GM21576 (cell line): ENCODE measurements at regions not wholly inside any gene's neighbourhood (a gene's known extent, or its start where the extent isn't known, plus 50 kb on each side); places are given as distances from the start of the nearest gene placed in this dataset.

Experiments
- ATAC-seq: cut with Tn5 transposase; IDR thresholded peaks from one replicate; pipeline ENCODE4 v1.9.1; 2021; ENCODE audit warnings: mild to moderate bottlenecking, moderate library complexity; ENCODE audit not compliant: unreplicated experiment

DNA sequence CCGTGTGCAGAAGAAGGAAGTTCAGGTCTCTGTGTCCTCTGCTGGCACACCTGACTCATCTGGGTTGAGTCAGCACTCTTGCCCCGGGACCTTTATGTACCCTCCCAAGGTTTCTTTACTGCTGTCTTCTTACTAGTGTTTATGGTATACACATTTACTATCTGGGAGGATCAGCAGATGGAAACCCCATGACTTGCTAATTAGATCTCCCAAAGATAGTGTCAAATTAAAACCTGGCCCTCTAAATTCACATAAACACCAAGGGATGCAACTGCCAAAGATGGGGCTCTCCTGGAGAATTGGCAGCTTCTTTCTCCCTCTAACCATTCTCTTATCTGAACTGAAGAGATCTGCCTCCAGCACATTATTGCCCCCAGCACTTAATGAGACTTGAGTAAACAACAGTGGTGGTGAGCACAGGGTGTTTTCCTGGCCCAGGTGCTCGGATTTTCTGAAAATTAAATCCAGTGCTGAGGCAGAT is 718.1 kb upstream of the SOX9 start:
- ATAC-seq: no peak

DNA sequence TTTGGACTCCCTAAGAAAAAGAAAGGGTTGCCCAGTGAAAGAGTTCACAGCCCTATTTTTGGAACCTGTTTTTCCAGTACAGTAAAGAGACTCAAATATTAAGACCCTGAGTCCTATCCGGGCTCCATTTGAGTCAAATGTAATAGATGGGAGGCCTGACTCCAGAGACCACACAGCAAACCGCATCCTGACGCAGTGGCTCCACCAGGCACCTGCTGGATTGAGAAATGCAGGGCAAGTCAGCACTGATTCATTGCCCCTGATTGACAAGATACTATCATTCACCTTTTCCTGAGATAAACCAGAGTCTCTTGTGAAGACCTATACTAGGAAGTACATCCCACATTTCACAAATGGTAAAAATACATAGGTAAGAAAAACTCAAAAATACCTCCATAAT is 715.7 kb upstream of the SOX9 start:
- ATAC-seq: no peak

GRCh38 chr17:71407981-71408380 is 712.8 kb upstream of the SOX9 start:
- ATAC-seq: no peak

- no peak for ATAC-seq
Observed at GRCh38 chr17:71409137-71409536, 711.7 kb upstream of the SOX9 start.

DNA sequence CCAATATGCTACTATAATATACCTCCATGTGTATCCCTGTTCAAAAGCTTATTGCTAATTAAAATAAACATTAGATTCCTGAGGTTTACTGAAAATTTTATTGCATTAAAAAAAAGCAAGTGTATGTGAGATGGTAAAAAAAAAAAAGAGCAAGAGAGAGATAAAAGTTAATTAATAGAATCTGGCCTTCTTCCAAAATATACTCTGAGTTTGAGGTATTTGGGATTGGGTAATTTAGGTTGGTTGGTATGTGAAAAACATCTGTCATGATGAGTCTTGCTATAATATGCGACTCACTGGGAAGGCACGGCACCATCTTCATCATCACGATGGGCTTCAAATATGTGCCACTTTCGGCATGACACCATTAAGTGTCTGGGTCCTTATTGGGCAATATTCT is 711.1 kb upstream of the SOX9 start:
- ATAC-seq: no peak

GRCh38 chr17:71412803-71413202 is 708.0 kb upstream of the SOX9 start:
- ATAC-seq: no peak

DNA sequence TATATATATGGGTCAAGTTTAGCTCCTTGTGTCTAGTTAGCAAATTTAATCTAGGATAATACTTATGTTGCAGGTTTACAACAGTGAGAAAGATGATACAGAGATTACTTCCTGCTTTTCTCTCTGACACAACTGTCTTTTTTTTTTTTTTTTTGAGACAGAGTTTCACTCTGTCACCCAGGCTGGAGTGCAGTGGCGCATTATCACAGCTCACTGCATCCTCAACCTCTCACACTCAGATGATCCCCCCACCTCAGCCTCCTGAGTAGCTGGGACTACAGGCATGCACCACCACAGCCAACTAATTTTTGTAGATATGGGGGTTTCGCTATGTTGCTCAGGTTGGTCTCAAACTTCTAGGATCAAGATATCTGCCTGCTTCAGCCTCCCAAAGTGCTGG is 706.9 kb upstream of the SOX9 start:
- ATAC-seq: no peak

DNA sequence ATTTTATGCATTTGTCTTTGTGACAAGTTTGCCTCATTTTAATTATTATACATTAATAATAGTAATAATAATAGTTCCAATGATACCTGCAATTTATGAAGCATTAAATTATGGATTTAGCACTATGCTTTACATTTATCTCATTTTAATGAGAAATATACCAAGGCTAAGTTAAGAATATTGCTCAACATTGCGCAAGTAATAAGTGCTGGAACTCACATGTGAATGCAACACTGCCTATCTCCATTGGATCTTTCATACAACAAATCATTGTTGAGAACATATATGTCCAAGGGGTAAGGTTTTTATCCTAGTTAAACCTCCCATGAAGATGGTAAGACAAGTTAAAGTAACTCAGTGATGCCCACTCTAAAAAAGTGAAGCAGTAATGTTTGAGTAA is 703.7 kb upstream of the SOX9 start:
- ATAC-seq: no peak

GRCh38 chr17:71422968-71423367 is 697.9 kb upstream of the SOX9 start:
- no peak for ATAC-seq

- ATAC-seq: no peak
Observed at GRCh38 chr17:71423871-71424546, 696.8 kb upstream of the SOX9 start.

- no peak for ATAC-seq
Observed at GRCh38 chr17:71427801-71428200, 693.0 kb upstream of the SOX9 start.

DNA sequence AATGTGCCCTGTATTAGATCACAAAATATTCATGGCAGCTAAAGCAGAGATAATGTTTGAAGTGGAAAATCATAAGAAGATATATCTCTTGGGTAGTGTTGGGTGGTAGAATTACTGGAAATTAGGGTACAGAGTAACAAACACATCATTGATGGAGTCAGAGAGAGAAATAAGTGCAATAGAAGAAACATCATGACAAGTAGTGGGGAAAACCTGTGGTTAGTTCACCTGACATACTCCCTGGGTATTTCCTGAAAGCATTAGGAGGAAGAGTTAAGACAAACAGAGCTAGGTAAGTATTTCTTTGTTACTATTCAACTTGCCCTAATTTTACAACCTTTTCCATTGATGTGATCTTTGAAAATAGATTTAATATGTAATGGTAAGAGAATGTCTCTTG is 691.9 kb upstream of the SOX9 start:
- no peak for ATAC-seq

DNA sequence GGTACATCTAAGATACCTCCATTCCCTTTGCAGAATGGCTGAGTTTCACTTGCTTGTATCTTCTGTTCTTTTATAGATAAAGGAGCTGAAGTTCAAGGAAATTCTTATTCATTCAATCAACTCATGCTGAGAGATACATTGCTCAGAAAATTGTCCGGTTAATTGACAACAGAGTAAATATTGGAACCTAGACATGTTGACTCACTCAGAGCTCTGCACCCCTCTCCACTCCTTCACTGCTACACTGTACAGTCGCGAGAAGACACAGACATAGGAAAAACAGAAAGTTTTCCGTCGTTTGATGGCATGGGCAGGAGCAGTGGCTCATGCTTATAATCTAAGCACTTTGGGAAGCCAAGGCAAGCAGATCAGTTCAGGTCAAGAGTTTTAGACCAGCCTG is 690.5 kb upstream of the SOX9 start:
- no peak for ATAC-seq

DNA sequence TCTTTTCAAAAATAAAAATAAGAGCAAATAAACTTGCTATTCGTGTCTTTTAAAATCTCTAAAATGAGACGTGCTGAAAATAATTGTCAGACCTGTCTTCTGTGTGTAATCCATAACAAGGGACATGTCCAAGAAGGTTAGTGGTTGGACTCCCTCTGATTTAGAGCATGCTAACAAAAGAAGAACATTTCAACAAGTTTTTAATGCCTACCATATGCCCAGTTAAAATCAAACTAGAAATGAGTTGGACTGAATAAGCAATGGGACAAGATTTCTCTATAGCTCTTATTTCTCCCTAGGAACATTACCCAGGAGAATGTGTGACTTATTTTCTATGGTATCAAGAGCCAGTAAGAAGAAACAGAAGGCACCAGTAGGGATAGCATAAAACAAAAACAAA is 689.7 kb upstream of the SOX9 start:
- no peak for ATAC-seq

DNA sequence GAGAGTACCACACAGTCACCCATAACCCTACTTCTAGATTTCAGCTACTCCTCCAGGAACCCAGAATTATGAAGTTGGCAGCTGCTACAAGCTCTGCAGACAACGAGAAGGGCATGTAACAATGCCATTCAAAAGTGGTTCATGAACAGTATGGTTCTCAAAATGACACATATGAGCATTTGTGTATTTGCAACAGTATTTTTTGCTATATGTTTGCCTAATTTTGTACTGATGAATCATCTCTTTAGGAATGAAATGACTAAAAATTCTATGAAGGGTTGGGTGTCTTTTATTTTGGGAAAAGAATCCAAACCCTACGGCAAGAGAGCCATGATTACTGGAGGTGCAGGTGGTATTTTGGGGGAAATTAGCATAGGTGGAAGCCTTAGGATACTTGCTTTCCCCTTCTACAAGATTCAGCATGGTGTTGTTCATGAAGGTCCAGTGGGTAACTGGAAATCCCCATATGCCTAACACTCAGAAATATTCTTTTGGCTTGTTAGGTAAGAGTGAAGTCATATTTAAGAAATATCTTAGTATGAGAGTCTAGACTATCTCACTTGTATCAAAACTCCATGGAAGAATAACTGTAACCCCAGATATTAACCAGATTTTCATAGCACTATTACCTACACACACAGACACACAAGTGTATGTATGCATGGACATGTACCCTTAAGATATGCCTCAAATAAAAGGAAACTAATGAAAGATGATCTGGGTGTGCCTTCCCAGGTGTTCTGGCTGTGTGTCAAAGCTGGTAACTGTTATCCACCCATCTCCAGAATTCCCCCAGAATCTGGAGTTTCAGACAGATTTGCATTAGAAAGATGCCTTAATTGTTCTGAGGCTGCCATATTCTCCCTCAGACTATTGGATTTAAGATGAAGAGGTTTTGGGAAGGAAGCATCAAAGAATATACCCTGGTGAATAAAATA is 688.2 kb upstream of the SOX9 start:
- no peak for ATAC-seq

DNA sequence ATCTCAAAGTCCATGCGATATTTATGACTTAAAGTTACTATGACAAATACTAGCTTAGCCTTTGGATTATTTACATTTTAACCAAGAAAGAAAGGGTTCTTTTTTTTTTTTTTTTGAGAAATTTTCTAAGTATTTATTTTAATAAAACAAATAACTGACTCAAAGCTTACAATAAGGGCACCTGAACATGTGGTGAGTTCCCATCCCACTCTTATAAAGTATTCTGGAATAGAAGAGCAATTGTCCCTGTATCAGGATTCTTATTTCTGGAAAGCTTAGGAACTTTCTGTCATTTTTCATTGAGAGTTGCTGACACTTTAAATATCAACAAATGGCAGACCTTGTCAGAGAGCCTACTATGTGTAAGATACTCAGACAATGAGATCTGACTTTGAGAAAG is 686.1 kb upstream of the SOX9 start:
- ATAC-seq: no peak

GRCh38 chr17:71436479-71436878 is 684.3 kb upstream of the SOX9 start:
- ATAC-seq: no peak

DNA sequence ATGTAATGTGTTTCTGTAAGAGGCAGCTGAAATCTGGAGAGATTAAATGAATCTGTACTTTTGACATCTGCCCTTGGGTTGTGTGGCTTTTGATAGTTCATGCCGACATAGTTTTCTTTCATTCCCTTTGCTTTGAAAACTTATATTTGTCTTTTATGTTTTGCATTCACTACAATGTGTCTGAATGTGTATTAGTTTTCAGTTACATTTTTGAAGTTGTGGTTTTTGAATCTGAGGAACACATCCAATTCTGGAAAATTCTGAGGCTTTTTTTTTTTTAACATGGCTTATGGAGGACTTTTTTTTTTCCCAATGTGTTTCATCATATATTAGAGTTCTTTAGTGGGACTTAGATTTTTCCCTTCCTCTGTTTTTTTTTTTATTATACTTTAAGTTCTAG is 683.7 kb upstream of the SOX9 start:
- ATAC-seq: no peak

- no peak for ATAC-seq
Observed at GRCh38 chr17:71438631-71439146, 682.1 kb upstream of the SOX9 start.

DNA sequence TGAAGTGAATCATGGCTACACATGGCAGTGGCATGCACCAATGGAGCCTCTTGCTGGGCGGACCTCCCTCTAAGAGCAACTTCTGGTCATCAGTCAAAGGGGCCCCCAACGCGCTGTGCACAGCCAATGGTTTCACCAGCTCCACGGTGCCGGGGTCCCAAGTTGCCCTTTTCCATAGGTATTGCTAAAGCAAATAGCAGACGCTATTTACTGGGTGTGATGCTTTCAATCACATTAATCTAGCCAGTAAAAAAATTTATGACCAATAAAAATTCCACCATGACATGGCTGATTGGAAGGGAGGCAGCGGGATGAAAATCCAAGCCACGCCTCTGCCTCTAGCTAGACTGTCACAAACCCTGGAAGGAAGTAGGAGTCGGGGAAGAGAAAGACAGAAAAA is 680.3 kb upstream of the SOX9 start:
- ATAC-seq: no peak

GRCh38 chr17:71441098-71441497 is 679.7 kb upstream of the SOX9 start:
- no peak for ATAC-seq

DNA sequence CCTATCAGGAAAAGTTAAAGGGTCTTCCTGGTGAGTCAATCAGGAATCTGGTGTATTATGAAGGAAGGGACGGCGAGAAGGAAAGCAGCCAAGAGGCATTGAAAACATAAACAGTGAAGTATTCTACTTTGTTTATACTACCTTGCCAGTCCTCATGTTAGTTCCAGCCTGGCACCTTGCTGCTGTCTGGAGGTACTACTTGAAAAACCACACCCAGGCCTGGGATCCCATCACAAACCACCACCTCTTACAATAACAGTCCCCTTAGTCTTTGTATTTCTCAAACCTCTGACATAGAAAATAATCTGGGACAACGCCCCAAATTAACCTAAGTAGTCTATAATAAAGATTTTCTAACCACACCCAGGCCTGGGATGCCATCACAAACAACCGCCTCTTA is 676.7 kb upstream of the SOX9 start:
- ATAC-seq: no peak
